SK-N-SH (cell line): ENCODE measurements at regions not wholly inside any gene's neighbourhood (a gene's known extent, or its start where the extent isn't known, plus 50 kb on each side); places are given as distances from the start of the nearest gene placed in this dataset.

ENCODE experiments used
- CTCF ChIA-PET: fragments of 300-600, 350-600 bp; formaldehyde crosslinking; extraction: SDS; loops from one replicate; lab custom pipeline; 2021; lab: Yijun Ruan, JAX
- POLR2A ChIA-PET: fragments of 350-600 bp; sonication (Branson Sonifier 250); formaldehyde crosslinking; extraction: SDS; loops from one replicate; lab custom pipeline; 2020; ENCODE audit warnings: antibody characterized with exemption, inconsistent platforms; lab: Yijun Ruan, JAX
- DNase-seq: peaks from one replicate; pipeline ENCODE4 v3.0.0; 2012
- H2AFZ ChIP-seq: fragments of 200-600 bp; sonication (generic); 2 replicates; pipeline ENCODE4 v1.8.1; 2016; ENCODE audit warnings: antibody characterized with exemption, mild to moderate bottlenecking, low read depth
- H3F3A ChIP-seq: fragments of 200-600 bp; sonication (generic); replicated peaks from 2 replicates; pipeline ENCODE3; 2016; ENCODE audit warnings: antibody characterized with exemption, mild to moderate bottlenecking; ENCODE audit not compliant: insufficient read depth
- H3K27ac ChIP-seq, 2 experiments: fragments of 200-500 bp in 1 of 2; fragments of 200-600 bp in 1 of 2; sonication (Bioruptor generic) in 1 of 2; sonication (generic), shearing (Covaris generic) in 1 of 2; 2 replicates each; pipeline versions ENCODE4 v1.5.1 to v1.6.1; 2014 to 2016; ENCODE audit warnings: low read depth in 2 of 2, inconsistent platforms in 1 of 2, low read length in 1 of 2, mild to moderate bottlenecking in 1 of 2, mixed read lengths in 1 of 2
- H3K27me3 ChIP-seq: fragments of 200-600 bp; sonication (generic), shearing (Covaris generic); 2 replicates; pipeline ENCODE4 v1.6.1; 2016; ENCODE audit warnings: mixed run types; ENCODE audit not compliant: insufficient read depth
- H3K36me3 ChIP-seq, 2 experiments: fragments of 200-500 bp in 1 of 2; fragments of 200-600 bp in 1 of 2; sonication (Bioruptor generic) in 1 of 2; sonication (generic) in 1 of 2; replicated peaks in 1 of 2; 2 replicates each; pipeline versions ENCODE3 to v1.5.1; 2014 to 2016; ENCODE audit warnings: low read length in 1 of 2, mild to moderate bottlenecking in 1 of 2; ENCODE audit not compliant: insufficient read depth in 2 of 2, control insufficient read depth in 1 of 2
- H3K4me1 ChIP-seq, 2 experiments: fragments of 200-500 bp in 1 of 2; fragments of 200-600 bp in 1 of 2; sonication (Bioruptor generic) in 1 of 2; sonication (generic), shearing (Covaris generic) in 1 of 2; 2 replicates each; pipeline versions ENCODE4 v1.5.1 to v1.6.1; 2014 to 2016; ENCODE audit warnings: low read depth in 1 of 2, low read length in 1 of 2, mixed run types in 1 of 2; ENCODE audit not compliant: insufficient read depth in 2 of 2, control insufficient read depth in 1 of 2
- H3K4me2 ChIP-seq: fragments of 200-600 bp; sonication (generic), shearing (Covaris generic); 2 replicates; pipeline ENCODE4 v1.6.1; 2017; ENCODE audit warnings: mixed run types
- H3K4me3 ChIP-seq, 2 experiments: fragments of 200-500 bp in 1 of 2; fragments of 200-600 bp in 1 of 2; sonication (Bioruptor generic) in 1 of 2; sonication (generic), shearing (Covaris generic) in 1 of 2; 2 replicates each; pipeline versions ENCODE4 v1.5.1 to v1.8.1; 2014 to 2016; ENCODE audit warnings: low read depth in 2 of 2, inconsistent platforms in 1 of 2, low read length in 1 of 2, mild to moderate bottlenecking in 1 of 2, mixed read lengths in 1 of 2, moderate library complexity in 1 of 2
- H3K79me2 ChIP-seq: fragments of 200-600 bp; sonication (generic); 2 replicates; pipeline ENCODE4 v1.8.1; 2017; ENCODE audit warnings: mild to moderate bottlenecking; ENCODE audit not compliant: insufficient read depth
- H3K9ac ChIP-seq: fragments of 200-600 bp; sonication (generic); 2 replicates; pipeline ENCODE4 v1.6.1; 2017; ENCODE audit warnings: mixed run types
- H3K9me2 ChIP-seq: fragments of 200-600 bp; sonication (generic); 2 replicates; pipeline ENCODE4 v1.6.1; 2017; ENCODE audit warnings: mixed run types
- H3K9me3 ChIP-seq: fragments of 200-600 bp; sonication (generic); 2 replicates; pipeline ENCODE4 v1.6.1; 2017; ENCODE audit warnings: mixed run types, mild to moderate bottlenecking, moderate library complexity
- H4K20me1 ChIP-seq: fragments of 200-600 bp; sonication (generic); 2 replicates; pipeline ENCODE4 v1.6.1; 2017; ENCODE audit warnings: mild to moderate bottlenecking, mixed run types; ENCODE audit not compliant: insufficient read depth
- CHD2 ChIP-seq: fragments of 150-350 bp; IDR thresholded peaks from 2 replicates; pipeline ENCODE4 v1.6.1; 2018; ENCODE audit warnings: low read length; ENCODE audit not compliant: partially characterized antibody
- ELF1 ChIP-seq: IDR thresholded peaks from 2 replicates; pipeline ENCODE4 v1.4.0; 2012
- EP300 ChIP-seq, 2 experiments: IDR thresholded peaks; 2 replicates each; pipeline versions ENCODE4 v1.4.0 to v1.6.1; 2012; ENCODE audit warnings: borderline replicate concordance in 1 of 2, low read depth in 1 of 2, low read length in 1 of 2
- FOSL2 ChIP-seq: IDR thresholded peaks from 2 replicates; pipeline ENCODE4 v1.4.0; 2012; ENCODE audit warnings: low read depth, mild to moderate bottlenecking, moderate library complexity, borderline replicate concordance
- FOXJ3 ChIP-seq: sonication (generic); formaldehyde crosslinking; IDR thresholded peaks from 2 replicates; pipeline ENCODE4 v1.5.1; 2020; ENCODE audit warnings: mild to moderate bottlenecking, missing genetic modification reagents
- FOXM1 ChIP-seq: IDR thresholded peaks from 2 replicates; pipeline ENCODE4 v1.4.0; 2012; ENCODE audit warnings: low read depth, mild to moderate bottlenecking
- GABPA ChIP-seq: IDR thresholded peaks from 2 replicates; pipeline ENCODE4 v1.4.0; 2012; ENCODE audit warnings: low read depth, mild to moderate bottlenecking
- GATA2 ChIP-seq: sonication (generic); formaldehyde crosslinking; IDR thresholded peaks from 2 replicates; pipeline ENCODE4 v1.5.0; 2020; ENCODE audit warnings: mild to moderate bottlenecking, missing genetic modification reagents
- MEF2A ChIP-seq: IDR thresholded peaks from 2 replicates; pipeline ENCODE4 v1.4.0; 2012; ENCODE audit warnings: low read depth, borderline replicate concordance
- RAD21 ChIP-seq: IDR thresholded peaks from 2 replicates; pipeline ENCODE4 v1.6.1; 2012; ENCODE audit warnings: mild to moderate bottlenecking, low read length
- RFX5 ChIP-seq: IDR thresholded peaks from 2 replicates; pipeline ENCODE4 v1.6.1; 2012; ENCODE audit warnings: mild to moderate bottlenecking, improper control_type of control experiment, low read length
- SMC3 ChIP-seq: IDR thresholded peaks from 2 replicates; pipeline ENCODE4 v1.6.1; 2012; ENCODE audit warnings: low read depth, low read length, improper control_type of control experiment
- TAF1 ChIP-seq: IDR thresholded peaks from 2 replicates; pipeline ENCODE4 v1.6.1; 2012; ENCODE audit warnings: low read depth, mild to moderate bottlenecking, low read length, moderate library complexity, borderline replicate concordance
- TCF12 ChIP-seq: IDR thresholded peaks from 2 replicates; pipeline ENCODE4 v1.4.0; 2012
- WGBS: methylation state at CpG from one replicate; pipeline ENCODE4 v1.1.6; 2017; ENCODE audit warnings: low lambda C conversion rate; 5-methylcytosine and 5-hydroxymethylcytosine counted together
- TF ChIP-seq, protein P1 (sequence below): IDR thresholded peaks from 2 replicates; pipeline ENCODE4 v1.6.1; 2012; ENCODE audit warnings: mild to moderate bottlenecking, low read depth, low read length, moderate library complexity
- TF ChIP-seq, protein P2 (sequence below): IDR thresholded peaks from 2 replicates; pipeline ENCODE4 v1.4.0; 2012; ENCODE audit warnings: low read depth, borderline replicate concordance
- TF ChIP-seq, protein P3 (sequence below): IDR thresholded peaks from 2 replicates; pipeline ENCODE4 v1.4.0; 2012; ENCODE audit warnings: low read depth

DNA sequence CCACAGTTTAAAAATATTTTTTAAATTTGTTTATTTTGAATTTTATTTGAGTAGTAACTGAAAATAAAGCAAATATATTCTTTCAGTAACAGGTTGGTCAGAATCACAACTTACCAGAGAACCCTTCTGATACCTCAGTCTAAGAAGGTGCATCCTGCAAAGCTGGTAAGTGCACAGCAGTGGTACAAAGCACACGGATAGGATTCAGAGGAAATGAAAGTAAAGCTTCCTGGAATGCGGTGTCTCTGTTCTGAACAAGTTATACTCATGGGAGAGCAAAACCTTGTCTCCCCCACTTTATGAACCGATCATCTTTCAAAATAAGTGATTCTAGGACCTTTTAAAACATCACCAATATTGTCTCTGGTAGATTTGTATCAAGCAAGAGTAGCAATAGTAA is 398.3 kb downstream of the TMX3 start:
- DNase-seq, result no peak
- H3K4me3 ChIP-seq, result peak overlapping the region in 1 of 2 experiments; percentile 14; a peak in 1 of 4 replicates
- H3K27me3 ChIP-seq, result no peaks in the 10 kb centered on the region
- H3F3A ChIP-seq, result no peaks in the 10 kb centered on the region
- WGBS, result 48% methylated on average over 3 of the region's 3 CpGs
- ChIA-PET POLR2A (no interaction called here), CTCF (no interaction called here)
- H3K4me1 ChIP-seq, result peaks cover 0 to 2% of the 10 kb centered on the region in 2 experiments; a peak in 2 of 4 replicates
- peak overlapping the region; percentile 8 for H3K4me2 ChIP-seq
- H3K36me3 ChIP-seq, result no peaks in the 10 kb centered on the region
- no peaks in the 10 kb centered on the region for H3K79me2 ChIP-seq
- TF ChIP-seq, protein P1, sequence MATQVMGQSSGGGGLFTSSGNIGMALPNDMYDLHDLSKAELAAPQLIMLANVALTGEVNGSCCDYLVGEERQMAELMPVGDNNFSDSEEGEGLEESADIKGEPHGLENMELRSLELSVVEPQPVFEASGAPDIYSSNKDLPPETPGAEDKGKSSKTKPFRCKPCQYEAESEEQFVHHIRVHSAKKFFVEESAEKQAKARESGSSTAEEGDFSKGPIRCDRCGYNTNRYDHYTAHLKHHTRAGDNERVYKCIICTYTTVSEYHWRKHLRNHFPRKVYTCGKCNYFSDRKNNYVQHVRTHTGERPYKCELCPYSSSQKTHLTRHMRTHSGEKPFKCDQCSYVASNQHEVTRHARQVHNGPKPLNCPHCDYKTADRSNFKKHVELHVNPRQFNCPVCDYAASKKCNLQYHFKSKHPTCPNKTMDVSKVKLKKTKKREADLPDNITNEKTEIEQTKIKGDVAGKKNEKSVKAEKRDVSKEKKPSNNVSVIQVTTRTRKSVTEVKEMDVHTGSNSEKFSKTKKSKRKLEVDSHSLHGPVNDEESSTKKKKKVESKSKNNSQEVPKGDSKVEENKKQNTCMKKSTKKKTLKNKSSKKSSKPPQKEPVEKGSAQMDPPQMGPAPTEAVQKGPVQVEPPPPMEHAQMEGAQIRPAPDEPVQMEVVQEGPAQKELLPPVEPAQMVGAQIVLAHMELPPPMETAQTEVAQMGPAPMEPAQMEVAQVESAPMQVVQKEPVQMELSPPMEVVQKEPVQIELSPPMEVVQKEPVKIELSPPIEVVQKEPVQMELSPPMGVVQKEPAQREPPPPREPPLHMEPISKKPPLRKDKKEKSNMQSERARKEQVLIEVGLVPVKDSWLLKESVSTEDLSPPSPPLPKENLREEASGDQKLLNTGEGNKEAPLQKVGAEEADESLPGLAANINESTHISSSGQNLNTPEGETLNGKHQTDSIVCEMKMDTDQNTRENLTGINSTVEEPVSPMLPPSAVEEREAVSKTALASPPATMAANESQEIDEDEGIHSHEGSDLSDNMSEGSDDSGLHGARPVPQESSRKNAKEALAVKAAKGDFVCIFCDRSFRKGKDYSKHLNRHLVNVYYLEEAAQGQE, result no peak
- TF ChIP-seq RFX5 (no peak), CHD2 (no peak), TCF12 (no peak)
- TF ChIP-seq, protein P2, sequence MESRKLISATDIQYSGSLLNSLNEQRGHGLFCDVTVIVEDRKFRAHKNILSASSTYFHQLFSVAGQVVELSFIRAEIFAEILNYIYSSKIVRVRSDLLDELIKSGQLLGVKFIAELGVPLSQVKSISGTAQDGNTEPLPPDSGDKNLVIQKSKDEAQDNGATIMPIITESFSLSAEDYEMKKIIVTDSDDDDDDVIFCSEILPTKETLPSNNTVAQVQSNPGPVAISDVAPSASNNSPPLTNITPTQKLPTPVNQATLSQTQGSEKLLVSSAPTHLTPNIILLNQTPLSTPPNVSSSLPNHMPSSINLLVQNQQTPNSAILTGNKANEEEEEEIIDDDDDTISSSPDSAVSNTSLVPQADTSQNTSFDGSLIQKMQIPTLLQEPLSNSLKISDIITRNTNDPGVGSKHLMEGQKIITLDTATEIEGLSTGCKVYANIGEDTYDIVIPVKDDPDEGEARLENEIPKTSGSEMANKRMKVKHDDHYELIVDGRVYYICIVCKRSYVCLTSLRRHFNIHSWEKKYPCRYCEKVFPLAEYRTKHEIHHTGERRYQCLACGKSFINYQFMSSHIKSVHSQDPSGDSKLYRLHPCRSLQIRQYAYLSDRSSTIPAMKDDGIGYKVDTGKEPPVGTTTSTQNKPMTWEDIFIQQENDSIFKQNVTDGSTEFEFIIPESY, result no peak
- peak overlapping the region; percentile 70 for H2AFZ ChIP-seq
- H3K9me2 ChIP-seq, result no peaks in the 10 kb centered on the region
- no peaks in the 10 kb centered on the region for H3K9me3 ChIP-seq
- no peak overlapping the region; the same call in 1 of the 2 replicates for H3K9ac ChIP-seq
- H3K27ac ChIP-seq, result no peak overlapping the region
- H4K20me1 ChIP-seq, result no peaks in the 10 kb centered on the region

DNA sequence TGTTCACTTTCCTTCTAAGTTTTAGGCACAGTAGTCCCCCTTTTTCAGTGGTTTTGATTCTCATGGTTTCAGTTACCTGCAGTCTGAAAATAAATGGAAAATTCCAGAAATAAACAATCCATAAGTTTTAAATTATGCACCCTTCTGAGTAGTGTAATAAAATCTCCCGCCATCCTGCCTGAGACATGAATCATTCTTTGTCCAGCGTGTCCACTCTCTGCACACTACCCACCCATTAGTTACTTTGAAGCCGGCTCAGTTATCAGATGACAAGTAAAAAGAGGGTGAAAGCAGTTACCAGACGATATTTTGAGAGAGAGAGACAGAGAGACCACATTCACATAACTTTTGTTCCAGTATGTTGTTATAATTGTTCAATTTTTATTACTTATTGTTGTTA is 400.5 kb downstream of the TMX3 start:
- ChIA-PET POLR2A (no interaction called here), CTCF (no interaction called here)
- 29% methylated on average over 4 of the region's 4 CpGs for WGBS
- TF ChIP-seq FOSL2 (peak; percentile 52; the same call in 1 of the 2 replicates), RAD21 (no peak), ELF1 (no peak), GABPA (no peak), EP300 (IDR thresholded peaks at IDR 0.05; ENCODE audit: borderline replicate concordance in 1 of 2, low read depth in 1 of 2, low read length in 1 of 2) (no peak), RFX5 (no peak), SMC3 (no peak), TAF1 (no peak), GATA2 (CRISPR knock-in tag) (no peak), TCF12 (peak; percentile 56), FOXJ3 (CRISPR knock-in tag) (no peak), MEF2A (no peak), FOXM1 (no peak)
- TF ChIP-seq, protein P3, sequence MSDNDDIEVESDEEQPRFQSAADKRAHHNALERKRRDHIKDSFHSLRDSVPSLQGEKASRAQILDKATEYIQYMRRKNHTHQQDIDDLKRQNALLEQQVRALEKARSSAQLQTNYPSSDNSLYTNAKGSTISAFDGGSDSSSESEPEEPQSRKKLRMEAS, result peak; percentile 81
- TF ChIP-seq, protein P1, result no peak

More for the DNA sequence above, 400.5 kb downstream of the TMX3 start:
- Histone ChIP-seq H3K36me3 (no peaks in the 10 kb centered on the region), H3K9me3 (no peaks in the 10 kb centered on the region), H3K79me2 (no peaks in the 10 kb centered on the region), H3K9ac (no peak overlapping the region), H3K9me2 (no peaks in the 10 kb centered on the region), H3K4me1 (peaks cover 0 to 2% of the 10 kb centered on the region in 2 experiments; a peak in 2 of 4 replicates), H3K4me3 (no peak overlapping the region), H3K27ac (no peak overlapping the region), H4K20me1 (no peaks in the 10 kb centered on the region), H2AFZ (0 out of 2 replicates have a peak overlapping the region, but pooled peaks have one; percentile 57), H3K4me2 (no peak overlapping the region), H3F3A (no peaks in the 10 kb centered on the region), H3K27me3 (no peaks in the 10 kb centered on the region)
- DNase-seq, result no peak
